Chondrocyte (in vitro differentiated cells): ENCODE measurements at regions not wholly inside any gene's neighbourhood (a gene's known extent, or its start where the extent isn't known, plus 50 kb on each side); places are given as distances from the start of the nearest gene placed in this dataset.

Experiments
- DNase-seq: peaks from one replicate; pipeline ENCODE4 v3.0.0; 2021; ENCODE audit warnings: mixed read lengths, low spot score
- H3K27ac Mint-ChIP-seq: one replicate; pipeline ENCODE4 v1.8.0; 2021; ENCODE audit warnings: mild to moderate bottlenecking, moderate library complexity, mixed read lengths; ENCODE audit not compliant: unreplicated experiment
- H3K27me3 Mint-ChIP-seq: 2 replicates; pipeline ENCODE4 v1.8.0; 2021; ENCODE audit warnings: low read depth, mixed read lengths
- H3K36me3 Mint-ChIP-seq: 2 replicates; pipeline ENCODE4 v1.8.0; 2021; ENCODE audit warnings: low read depth, mixed read lengths
- H3K4me1 Mint-ChIP-seq: 2 replicates; pipeline ENCODE4 v1.8.0; 2021; ENCODE audit warnings: low read depth, mild to moderate bottlenecking, mixed read lengths
- H3K4me3 Mint-ChIP-seq: one replicate; pipeline ENCODE4 v1.8.0; 2021; ENCODE audit warnings: mild to moderate bottlenecking, moderate library complexity, mixed read lengths; ENCODE audit not compliant: unreplicated experiment
- H3K9me3 Mint-ChIP-seq: 2 replicates; pipeline ENCODE4 v1.8.0; 2021; ENCODE audit warnings: low read depth, mixed read lengths
- TF ChIP-seq, protein P1 (sequence below): fragments of 200-600 bp; sonication (generic); IDR thresholded peaks from 2 replicates; pipeline ENCODE4 v1.5.0; 2021; ENCODE audit warnings: antibody characterized with exemption, mild to moderate bottlenecking, moderate library complexity

DNA sequence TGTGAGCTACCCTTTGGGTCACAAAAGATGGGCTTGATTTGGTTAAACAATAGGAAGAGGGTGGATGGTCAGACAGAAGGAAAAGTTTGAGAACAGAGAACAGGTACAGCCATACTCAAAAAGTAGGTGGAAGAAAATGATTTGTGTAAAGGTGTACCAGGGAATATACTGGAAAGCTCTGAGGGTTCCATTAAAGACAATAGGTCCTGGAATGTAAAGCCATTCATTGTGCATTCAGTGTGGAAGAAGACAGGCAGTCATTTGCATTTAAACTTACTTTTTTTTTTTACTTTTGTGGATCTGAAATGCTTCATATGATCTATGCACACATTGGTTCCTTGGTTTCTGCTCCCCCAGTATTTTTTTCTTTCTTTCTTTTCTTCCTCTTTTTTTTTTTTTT lies 581.4 kb upstream of the PIK3C3 start:
- Mint-ChIP-seq H3K9me3 (no peaks in the 10 kb centered on the region), H3K27ac (no peak overlapping the region)

DNA sequence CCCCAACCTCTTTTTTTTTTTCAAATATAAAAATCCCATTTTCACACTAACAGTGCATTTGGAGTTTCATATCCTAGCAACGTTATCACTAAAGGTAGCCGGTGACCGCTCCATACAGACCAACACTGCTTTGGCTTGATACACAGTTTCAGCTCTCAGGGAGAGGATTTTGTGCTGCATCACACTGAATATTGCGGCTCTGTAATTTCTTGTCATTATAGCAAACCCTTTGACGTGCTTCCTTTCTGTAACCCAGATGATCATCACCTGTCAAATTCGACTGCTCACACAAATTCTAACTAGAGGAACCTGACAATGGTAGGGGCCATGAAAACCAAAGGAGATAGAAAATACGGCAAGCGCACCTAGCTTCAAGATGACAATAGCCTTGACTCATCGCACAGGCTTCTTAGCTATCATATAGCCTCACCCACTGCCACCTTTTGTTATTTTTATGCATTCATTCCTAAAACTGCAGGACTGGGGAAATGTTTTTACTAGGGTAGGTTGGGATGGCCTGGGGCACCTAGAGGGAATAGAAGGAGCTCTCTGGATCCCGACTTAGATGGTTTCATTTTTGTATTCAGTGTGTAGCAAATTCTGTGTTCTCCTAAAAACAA lies 582.9 kb upstream of the PIK3C3 start:
- TF ChIP-seq, protein P1, sequence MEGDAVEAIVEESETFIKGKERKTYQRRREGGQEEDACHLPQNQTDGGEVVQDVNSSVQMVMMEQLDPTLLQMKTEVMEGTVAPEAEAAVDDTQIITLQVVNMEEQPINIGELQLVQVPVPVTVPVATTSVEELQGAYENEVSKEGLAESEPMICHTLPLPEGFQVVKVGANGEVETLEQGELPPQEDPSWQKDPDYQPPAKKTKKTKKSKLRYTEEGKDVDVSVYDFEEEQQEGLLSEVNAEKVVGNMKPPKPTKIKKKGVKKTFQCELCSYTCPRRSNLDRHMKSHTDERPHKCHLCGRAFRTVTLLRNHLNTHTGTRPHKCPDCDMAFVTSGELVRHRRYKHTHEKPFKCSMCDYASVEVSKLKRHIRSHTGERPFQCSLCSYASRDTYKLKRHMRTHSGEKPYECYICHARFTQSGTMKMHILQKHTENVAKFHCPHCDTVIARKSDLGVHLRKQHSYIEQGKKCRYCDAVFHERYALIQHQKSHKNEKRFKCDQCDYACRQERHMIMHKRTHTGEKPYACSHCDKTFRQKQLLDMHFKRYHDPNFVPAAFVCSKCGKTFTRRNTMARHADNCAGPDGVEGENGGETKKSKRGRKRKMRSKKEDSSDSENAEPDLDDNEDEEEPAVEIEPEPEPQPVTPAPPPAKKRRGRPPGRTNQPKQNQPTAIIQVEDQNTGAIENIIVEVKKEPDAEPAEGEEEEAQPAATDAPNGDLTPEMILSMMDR, result no peak
- Mint-ChIP-seq H3K4me3 (no peak overlapping the region), H3K27me3 (no peaks in the 10 kb centered on the region), H3K36me3 (no peaks in the 10 kb centered on the region), H3K27ac (no peak overlapping the region), H3K4me1 (no peaks in the 10 kb centered on the region), H3K9me3 (no peaks in the 10 kb centered on the region)
- no peak for DNase-seq

More for the DNA sequence above, 581.4 kb upstream of the PIK3C3 start:
- Mint-ChIP-seq H3K27me3 (no peaks in the 10 kb centered on the region), H3K36me3 (no peaks in the 10 kb centered on the region), H3K4me3 (no peak overlapping the region), H3K4me1 (peaks cover 2% of the 10 kb centered on the region)
- TF ChIP-seq, protein P1, result no peak
- no peak for DNase-seq

DNA sequence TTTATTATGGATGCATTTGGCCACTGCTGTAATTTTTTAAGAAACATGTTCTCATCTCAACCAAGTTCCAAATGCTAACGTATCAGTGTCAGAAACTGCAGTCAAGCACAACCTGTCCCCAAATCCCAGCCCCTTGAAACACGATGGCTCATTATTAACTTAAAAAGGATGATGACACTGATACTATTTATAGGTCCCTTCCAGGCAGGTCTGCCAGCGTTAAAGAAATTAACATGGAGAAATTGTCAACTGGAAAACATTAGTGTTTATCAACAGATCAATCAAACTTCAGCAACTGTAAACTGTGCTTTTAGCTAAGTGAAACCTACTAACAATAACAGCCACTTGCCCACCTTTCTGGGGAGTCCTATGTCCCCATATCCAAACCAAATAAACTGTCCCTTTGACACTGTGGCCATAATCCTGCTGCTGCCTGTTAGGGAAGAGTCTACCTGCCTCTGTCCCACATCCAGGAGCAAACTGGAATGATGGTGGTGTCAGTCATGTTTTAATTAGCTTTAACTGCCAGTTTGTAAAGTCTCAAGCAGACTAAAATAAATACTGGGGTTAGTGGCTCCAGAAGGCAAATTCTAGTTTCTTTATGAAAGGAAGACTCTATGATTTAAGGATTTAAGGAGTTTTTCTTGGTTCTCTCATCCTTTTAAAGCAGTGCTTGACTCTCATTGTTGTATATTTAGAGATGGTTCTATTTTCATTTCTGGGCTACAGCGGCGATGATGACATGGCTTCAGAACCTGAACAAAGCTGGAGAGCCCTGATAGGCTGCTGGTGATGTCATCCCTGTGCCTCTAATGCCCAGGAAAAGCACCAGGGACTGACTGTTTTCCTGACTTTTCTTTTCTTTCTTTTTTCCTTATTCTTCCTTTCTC lies 583.6 kb upstream of the PIK3C3 start:
- Mint-ChIP-seq H3K27me3 (no peaks in the 10 kb centered on the region), H3K27ac (no peak overlapping the region), H3K36me3 (no peaks in the 10 kb centered on the region), H3K4me1 (no peaks in the 10 kb centered on the region), H3K4me3 (no peak overlapping the region), H3K9me3 (no peaks in the 10 kb centered on the region)
- TF ChIP-seq, protein P1, result no peak
- DNase-seq, result no peak

DNA sequence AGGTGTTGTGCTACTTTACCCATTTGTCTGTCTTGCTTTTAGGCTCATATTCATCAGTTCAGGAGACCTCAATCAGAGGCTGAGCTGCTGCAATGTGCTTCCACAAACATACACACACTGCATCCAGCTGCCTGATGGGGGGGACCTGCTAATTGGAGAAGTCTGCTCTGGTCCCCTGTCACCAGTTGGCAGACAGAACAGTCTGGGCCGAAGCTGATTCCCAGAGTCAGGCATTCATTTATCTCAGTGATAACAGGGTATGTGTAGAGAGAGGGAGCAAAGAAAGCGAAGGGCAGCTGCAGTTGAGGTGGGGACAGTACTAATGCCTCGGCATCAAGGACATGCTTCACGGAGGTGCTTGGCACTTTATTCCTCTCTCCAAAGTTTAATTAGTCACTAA lies 584.3 kb upstream of the PIK3C3 start:
- DNase-seq, result no peak
- H3K27me3 Mint-ChIP-seq, result no peaks in the 10 kb centered on the region
- TF ChIP-seq, protein P1, result no peak
- no peaks in the 10 kb centered on the region for H3K9me3 Mint-ChIP-seq
- H3K4me1 Mint-ChIP-seq, result no peaks in the 10 kb centered on the region
- no peak overlapping the region for H3K4me3 Mint-ChIP-seq
- no peaks in the 10 kb centered on the region for H3K36me3 Mint-ChIP-seq
- no peak overlapping the region for H3K27ac Mint-ChIP-seq

DNA sequence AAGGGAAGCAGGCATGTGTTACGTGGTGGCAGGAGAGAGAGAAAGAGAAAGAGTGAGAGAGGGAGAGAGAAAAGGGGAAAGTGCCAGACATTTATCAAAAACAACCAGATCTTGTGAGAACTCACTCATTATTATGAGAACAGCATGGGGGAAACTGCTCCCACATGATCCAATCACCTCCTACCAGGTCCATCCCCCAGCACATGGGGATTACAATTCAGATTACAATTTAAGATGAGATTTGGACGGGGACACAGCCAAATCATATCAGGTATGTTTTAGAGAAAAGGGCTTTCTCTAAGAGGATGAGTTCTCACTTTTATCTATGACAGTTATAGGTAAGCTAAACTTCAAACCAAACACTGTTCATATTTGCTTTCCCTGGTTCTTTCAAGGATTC lies 597.3 kb upstream of the PIK3C3 start:
- Mint-ChIP-seq H3K36me3 (peaks cover 4% of the 10 kb centered on the region), H3K9me3 (peaks cover 15% of the 10 kb centered on the region), H3K27ac (no peak overlapping the region), H3K4me1 (no peaks in the 10 kb centered on the region), H3K4me3 (no peak overlapping the region), H3K27me3 (peaks cover 5% of the 10 kb centered on the region)
- no peak for DNase-seq
- TF ChIP-seq, protein P1, result no peak
